HG02870 (cell line): ENCODE measurements at regions not wholly inside any gene's neighbourhood (a gene's known extent, or its start where the extent isn't known, plus 50 kb on each side); places are given as distances from the start of the nearest gene placed in this dataset.
"Not testable (repeated sequence)": the region's sequence is repeated elsewhere in the genome, so short reads cannot be mapped to it uniquely, and the experiment has no call there.

ENCODE experiments used
- ATAC-seq: cut with Tn5 transposase; IDR thresholded peaks from one replicate; pipeline ENCODE4 v1.9.1; 2021; ENCODE audit warnings: mild to moderate bottlenecking, moderate library complexity; ENCODE audit not compliant: unreplicated experiment

- peak; percentile 57 for ATAC-seq
These were observed 455.6 kb upstream of the CD180 start for GRCh38 chr5:67652201-67652600.

DNA sequence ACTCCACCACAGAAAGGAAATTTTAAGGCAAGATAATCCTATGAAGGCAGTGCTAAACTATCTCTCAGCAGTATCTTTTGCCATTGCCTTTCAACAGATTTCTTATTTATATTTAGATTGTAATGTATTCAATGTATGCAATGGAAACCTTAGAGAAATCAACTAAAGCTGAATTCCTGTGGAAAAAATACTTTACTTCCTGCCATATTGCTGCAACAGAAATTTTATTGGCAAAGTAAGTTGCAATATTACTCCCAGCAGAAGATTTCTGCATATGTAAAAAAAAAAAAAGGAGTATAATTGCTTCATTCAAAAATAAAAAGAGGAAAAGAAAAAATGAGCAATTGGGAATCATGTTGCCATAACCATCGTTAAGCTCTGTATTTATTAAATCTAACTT lies 454.6 kb upstream of the CD180 start:
- ATAC-seq, result no peak

- no peak for ATAC-seq
These were observed 451.6 kb upstream of the CD180 start for GRCh38 chr5:67648201-67648671.

GRCh38 chr5:67647772-67648171 lies 451.2 kb upstream of the CD180 start:
- no peak for ATAC-seq

DNA sequence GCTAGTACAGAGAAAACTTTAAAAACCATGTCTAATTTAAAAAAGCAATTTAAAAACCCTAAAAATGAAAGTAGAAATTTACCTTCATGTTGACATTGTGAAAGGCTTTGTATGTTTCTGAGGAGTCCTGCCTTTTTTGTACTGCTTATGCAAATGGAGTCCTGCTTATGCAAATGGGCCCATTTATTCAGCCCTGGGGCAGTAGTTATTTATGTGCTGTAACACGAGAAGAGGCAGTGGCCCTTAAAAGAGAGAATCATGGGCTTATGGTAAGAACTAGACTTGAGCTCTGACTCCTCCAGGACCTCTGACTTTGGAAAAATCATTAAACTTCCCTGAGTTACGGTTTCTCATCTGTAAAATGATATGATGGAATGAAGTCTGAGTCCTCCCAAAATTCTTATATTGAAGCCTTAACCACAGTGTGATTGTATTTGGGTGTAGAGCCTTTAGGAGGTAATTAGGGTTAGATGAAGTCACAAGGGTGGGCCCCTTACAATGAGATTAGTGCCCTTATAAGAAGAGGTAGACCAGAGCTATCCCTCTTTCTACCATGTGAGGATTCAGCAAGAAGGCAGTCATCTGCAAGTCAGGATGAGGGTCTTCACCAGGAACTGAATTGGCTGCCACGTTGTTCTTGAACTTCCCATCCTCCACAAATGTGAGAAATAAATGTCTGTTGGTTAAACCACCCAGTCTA lies 447.8 kb upstream of the CD180 start:
- no peak for ATAC-seq

- ATAC-seq, result no peak
These were observed 446.9 kb upstream of the CD180 start for GRCh38 chr5:67643536-67643935.

- ATAC-seq, result no peak
These were observed 443.4 kb upstream of the CD180 start for GRCh38 chr5:67639976-67640375.

GRCh38 chr5:67639313-67639712 lies 442.7 kb upstream of the CD180 start:
- no peak for ATAC-seq

- no peak for ATAC-seq
These were observed 440.4 kb upstream of the CD180 start for GRCh38 chr5:67636850-67637524.

DNA sequence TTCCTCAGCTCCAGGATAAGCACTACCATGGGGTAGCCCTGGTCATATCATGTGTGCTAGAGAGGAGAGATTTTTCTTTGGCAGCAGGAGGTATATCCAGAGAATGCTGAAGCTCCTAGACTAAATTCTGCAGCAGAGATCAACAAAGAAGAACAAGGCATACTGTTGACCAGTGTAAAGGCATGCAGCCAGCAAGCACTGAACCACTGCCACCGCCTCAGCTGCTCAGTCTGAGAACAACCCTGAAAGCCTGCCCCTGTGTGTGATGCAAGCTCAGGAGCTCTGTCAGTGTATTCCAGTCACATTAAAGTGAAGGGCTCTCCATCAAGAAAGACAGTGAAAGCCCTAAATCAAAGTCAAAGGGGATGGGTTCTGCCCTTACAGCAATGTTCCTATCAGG lies 439.5 kb upstream of the CD180 start:
- no peak for ATAC-seq

- ATAC-seq, result not testable (repeated sequence)
These were observed 430.5 kb upstream of the CD180 start for GRCh38 chr5:67627079-67627478.

- ATAC-seq, result no peak
These were observed 426.5 kb upstream of the CD180 start for GRCh38 chr5:67623078-67623477.

GRCh38 chr5:67620424-67621397 lies 424.1 kb upstream of the CD180 start:
- ATAC-seq, result no peak

GRCh38 chr5:67619636-67620035 lies 423.0 kb upstream of the CD180 start:
- ATAC-seq, result no peak

DNA sequence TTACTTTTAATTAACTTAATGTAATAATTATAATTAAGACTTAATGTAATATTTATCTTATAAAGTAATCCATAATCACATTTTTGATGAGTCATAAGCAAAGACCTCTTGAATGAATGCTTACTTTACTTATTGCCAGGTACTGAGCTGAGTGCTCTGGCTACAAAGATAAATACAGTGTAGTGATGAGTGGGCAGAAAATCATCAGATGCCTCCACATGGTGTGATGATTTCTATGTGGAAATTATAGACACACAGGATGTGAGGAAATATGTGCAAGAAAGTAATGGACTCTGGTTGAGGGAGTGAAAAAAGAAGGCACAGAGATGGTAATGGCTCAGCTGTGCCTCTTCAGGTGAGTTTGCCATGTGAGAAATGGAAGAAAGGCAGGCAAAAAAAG lies 422.6 kb upstream of the CD180 start:
- no peak for ATAC-seq

DNA sequence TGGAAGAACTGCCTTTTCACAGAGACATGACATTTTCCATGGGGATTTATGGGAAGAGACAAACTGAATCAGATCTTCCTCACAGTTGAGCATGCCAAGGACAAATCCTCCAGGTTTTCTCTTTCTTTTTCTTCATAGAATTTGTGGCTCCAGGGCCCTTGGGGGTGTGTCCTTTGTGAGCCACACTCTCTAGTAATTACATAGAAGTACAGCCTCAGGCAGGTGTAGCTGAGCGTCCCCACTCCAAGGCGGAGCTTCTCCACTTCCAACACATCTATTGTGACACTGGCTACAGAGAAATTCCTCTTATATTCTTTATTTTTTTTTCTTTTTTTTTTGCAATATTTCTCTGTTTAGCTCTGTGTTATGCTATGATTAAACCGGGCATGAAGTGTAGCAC lies 420.5 kb upstream of the CD180 start:
- no peak for ATAC-seq

- ATAC-seq, result no peak
These were observed 416.4 kb upstream of the CD180 start for GRCh38 chr5:67612961-67613360.

GRCh38 chr5:67610186-67610912 lies 413.8 kb upstream of the CD180 start:
- ATAC-seq, result no peak

GRCh38 chr5:67607958-67608357 lies 411.4 kb upstream of the CD180 start:
- ATAC-seq, result no peak

DNA sequence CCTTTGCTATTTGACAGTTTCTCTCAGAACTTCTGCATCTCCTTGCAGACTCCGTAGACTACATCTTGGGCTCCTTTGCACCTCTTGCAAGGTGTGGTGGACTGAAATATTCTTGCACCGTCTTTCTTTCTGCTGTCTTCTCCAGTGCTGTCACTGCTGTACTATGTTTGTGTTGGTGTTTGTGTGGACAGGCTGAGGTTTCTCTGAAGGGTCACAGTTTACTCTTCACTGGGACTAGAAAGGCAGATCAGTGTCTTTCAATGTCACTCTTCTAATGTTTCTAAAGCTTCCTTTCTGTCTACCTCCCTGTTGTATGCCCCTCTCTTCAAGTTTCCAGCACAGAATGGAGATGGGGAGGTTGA lies 410.0 kb upstream of the CD180 start:
- ATAC-seq, result no peak
